AG04450 (cell line): ENCODE measurements at regions not wholly inside any gene's neighbourhood (a gene's known extent, or its start where the extent isn't known, plus 50 kb on each side); places are given as distances from the start of the nearest gene placed in this dataset.

ENCODE experiments used
- CTCF ChIA-PET: fragments of 300-600, 350-600 bp; formaldehyde crosslinking; extraction: SDS; loops from one replicate; lab custom pipeline; 2022; ENCODE audit warnings: antibody characterized with exemption, inconsistent platforms; lab: Charles Lee
- POLR2A ChIA-PET: fragments of 350-600 bp; formaldehyde crosslinking; extraction: SDS; loops from one replicate; lab custom pipeline; 2021; ENCODE audit warnings: antibody characterized with exemption, inconsistent platforms; lab: Yijun Ruan, JAX
- DNase-seq: peaks from one replicate; pipeline ENCODE4 v3.0.0-alpha.2; 2011; ENCODE audit warnings: low read depth, low spot score
- H3K27ac ChIP-seq: one replicate; pipeline ENCODE4 v1.5.1; 2012; ENCODE audit warnings: low read depth, low read length, control low read depth
- H3K27me3 ChIP-seq: one replicate; pipeline ENCODE4 v1.6.0; 2012; ENCODE audit warnings: low read length; ENCODE audit not compliant: control insufficient read depth, insufficient read depth
- H3K4me3 ChIP-seq: 2 replicates; pipeline ENCODE4 v1.5.1; 2011; ENCODE audit warnings: mild to moderate bottlenecking, low read depth, low read length, control low read depth
- H3K9me3 ChIP-seq: 2 replicates; pipeline ENCODE4 v1.5.1; 2012; ENCODE audit warnings: low read length; ENCODE audit not compliant: control insufficient read depth, insufficient read depth
- TF ChIP-seq, protein P1 (sequence below): IDR thresholded peaks from 2 replicates; pipeline ENCODE4 v1.5.1; 2011; ENCODE audit warnings: low read depth, low read length, control low read depth, inconsistent platforms

DNA sequence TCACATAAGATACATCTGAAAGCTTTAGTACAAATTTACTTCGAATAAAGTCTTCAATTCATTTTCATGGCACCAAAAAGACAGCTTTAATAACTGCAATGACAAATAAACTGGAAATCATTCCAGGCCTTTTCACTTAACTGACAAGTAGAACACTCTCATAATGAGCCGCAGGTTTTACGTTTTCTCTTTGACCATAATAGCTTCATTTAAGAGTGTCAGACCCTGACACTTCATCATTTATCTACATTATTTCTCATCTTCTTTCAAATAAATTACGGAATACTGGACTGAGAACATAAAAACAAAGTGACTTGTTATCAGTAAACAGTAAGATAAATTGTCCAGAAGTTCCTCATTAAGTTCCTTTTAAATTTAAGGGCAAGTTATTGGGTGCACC, 1252.9 kb upstream of the ACVR2A start:
- Histone ChIP-seq H3K27ac (no peak overlapping the region), H3K4me3 (no peak overlapping the region), H3K9me3 (peaks cover 6% of the 10 kb centered on the region), H3K27me3 (no peaks in the 10 kb centered on the region)
- ChIA-PET CTCF (no interaction called here), POLR2A (no interaction called here)
- TF ChIP-seq, protein P1, sequence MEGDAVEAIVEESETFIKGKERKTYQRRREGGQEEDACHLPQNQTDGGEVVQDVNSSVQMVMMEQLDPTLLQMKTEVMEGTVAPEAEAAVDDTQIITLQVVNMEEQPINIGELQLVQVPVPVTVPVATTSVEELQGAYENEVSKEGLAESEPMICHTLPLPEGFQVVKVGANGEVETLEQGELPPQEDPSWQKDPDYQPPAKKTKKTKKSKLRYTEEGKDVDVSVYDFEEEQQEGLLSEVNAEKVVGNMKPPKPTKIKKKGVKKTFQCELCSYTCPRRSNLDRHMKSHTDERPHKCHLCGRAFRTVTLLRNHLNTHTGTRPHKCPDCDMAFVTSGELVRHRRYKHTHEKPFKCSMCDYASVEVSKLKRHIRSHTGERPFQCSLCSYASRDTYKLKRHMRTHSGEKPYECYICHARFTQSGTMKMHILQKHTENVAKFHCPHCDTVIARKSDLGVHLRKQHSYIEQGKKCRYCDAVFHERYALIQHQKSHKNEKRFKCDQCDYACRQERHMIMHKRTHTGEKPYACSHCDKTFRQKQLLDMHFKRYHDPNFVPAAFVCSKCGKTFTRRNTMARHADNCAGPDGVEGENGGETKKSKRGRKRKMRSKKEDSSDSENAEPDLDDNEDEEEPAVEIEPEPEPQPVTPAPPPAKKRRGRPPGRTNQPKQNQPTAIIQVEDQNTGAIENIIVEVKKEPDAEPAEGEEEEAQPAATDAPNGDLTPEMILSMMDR = no peak
- no peak for DNase-seq

DNA sequence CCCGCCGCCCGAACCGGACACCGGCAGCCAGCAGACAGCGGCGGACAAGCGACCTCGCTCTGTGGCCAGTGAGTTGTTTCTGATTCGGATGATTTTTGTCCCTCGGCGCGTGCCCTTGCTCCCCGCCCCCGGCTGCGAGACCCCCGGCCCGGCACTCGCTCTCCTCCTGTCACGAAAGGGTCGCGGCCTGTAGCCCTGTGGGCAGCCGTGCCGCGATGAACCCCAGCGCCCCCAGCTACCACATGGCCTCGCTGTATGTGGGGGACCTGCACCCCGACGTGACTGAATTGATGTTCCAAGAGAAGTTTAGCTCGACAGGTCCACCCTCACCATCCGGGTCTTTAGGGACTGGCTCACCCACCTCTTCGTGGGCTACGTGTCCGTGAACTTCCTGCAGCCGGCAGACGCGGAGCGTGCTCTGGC, 1257.5 kb upstream of the ACVR2A start:
- ChIA-PET POLR2A (no interaction called here), CTCF (no interaction called here)
- Histone ChIP-seq H3K27me3 (no peaks in the 10 kb centered on the region), H3K4me3 (no peak overlapping the region), H3K9me3 (peaks cover 6% of the 10 kb centered on the region), H3K27ac (no peak overlapping the region)
- TF ChIP-seq, protein P1 = no peak
- DNase-seq = no peak

DNA sequence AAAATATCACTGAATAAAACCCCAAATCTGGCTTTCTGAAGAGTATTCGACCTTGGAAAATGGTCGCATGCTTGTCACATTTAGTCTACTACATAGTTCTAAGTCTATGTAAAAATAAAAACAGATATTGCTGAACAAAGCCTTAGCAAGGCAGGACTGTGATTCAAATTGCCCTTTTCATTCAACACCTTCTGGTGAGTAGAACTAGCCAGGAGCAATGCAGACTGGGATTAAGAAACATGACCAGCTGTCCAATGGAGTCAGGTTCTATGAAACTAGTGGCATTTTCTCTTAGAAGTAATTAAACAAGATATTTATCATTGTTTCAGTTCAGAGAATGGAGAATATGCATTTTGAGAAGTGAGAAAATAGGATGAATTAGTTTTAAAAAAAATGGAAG, 1260.5 kb upstream of the ACVR2A start:
- Histone ChIP-seq H3K27ac (no peak overlapping the region), H3K27me3 (no peaks in the 10 kb centered on the region), H3K4me3 (no peak overlapping the region), H3K9me3 (peaks cover 6% of the 10 kb centered on the region)
- no peak for DNase-seq
- CTCF ChIA-PET = no interaction called here
- POLR2A ChIA-PET = no interaction called here
- TF ChIP-seq, protein P1 = no peak

DNA sequence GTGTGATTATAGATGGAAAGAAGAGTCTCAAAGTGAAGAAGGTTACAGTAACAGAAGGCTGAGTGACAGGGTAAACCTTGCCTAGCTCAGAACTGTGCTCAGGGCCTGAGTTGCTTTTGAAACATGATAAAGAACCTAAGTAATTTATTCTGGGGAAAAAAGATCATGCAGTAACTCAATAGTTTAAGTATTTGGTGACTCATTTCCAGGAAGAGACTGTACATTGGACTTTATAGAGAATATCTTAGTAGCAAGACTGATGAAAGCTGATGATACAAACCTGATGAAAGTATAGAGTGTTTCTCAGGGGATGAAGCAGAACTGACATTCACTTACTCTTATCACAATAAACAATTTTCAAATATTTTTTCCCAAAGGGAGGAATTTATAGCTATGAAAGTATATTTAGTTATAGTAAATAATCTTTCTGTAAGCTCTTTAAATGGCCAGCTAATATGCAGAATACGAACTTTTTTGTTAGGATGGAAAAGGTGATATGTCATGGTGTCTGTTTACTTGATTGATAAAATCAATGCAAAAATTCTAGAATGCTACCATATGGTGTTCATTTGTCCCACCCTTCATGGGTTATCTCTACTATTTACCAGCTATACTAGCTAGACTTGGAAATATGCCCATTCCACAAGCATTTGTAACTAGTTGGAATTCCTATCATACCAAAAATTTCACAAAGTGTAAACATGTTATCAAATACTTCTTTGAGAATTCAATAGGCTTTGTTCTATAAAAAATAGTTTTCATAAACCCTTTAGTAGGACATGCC, 1265.5 kb upstream of the ACVR2A start:
- ChIA-PET POLR2A (interaction anchor here (0.6 to 1.2 kb wide), 3 partner anchors 21 to 415 kb away, joined by 3 read pairs; no protein-coding TSS in a partner anchor), CTCF (no interaction called here)
- TF ChIP-seq, protein P1 = no peak
- DNase-seq = peak; percentile 26
- Histone ChIP-seq H3K9me3 (no peaks in the 10 kb centered on the region), H3K27me3 (no peaks in the 10 kb centered on the region), H3K4me3 (no peak overlapping the region), H3K27ac (peak overlapping the region; percentile 22)

DNA sequence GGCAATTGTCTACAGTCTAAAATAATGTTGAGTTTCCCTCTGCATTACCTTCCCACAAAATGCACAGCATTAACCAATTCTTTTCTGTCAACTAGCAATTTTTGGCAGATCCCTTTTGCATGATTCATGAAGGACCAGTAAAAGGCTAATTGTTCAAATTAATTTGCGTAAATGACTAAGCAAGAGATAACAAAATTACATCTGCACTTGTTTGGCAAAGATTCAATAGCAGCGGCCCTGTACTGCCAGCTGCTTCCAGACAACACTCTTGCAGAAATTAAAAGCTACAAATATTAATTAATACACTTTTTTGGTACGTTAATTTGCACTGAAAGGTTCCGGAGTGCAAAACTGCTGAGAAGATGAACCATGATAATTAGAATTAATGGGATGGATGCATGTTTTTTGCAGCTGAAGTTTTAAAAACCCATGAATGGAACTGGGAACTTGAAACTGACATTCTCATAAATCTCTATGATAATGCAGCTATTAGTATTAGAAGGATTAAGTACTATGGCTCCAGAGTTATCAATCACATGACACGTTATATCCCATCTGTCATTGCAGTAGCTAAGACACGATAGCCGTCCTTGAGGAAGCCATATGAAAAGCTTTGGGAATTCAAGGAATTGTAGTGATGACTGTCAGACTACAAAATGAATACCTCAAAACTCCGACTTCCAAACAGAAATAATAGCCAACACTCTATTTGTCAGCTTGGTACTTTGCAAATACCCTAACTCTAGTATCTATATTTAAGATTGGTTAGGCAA, 1268.3 kb upstream of the ACVR2A start:
- H3K9me3 ChIP-seq = no peaks in the 10 kb centered on the region
- no peak overlapping the region for H3K4me3 ChIP-seq
- DNase-seq = no peak
- ChIA-PET CTCF (interaction anchor here (0.7 kb wide), 1 partner anchor 23 kb away, joined by 4 read pairs; no protein-coding TSS in a partner anchor), POLR2A (no interaction called here)
- H3K27ac ChIP-seq = no peak overlapping the region
- TF ChIP-seq, protein P1 = no peak
- H3K27me3 ChIP-seq = no peaks in the 10 kb centered on the region
